ENCODE measurements at regions not wholly inside any gene's neighbourhood (a gene's known extent, or its start where the extent isn't known, plus 50 kb on each side); places are given as distances from the start of the nearest gene placed in this dataset.
"Not testable (repeated sequence)": the region's sequence is repeated elsewhere in the genome, so short reads cannot be mapped to it uniquely, and the experiment has no call there.

DNA sequence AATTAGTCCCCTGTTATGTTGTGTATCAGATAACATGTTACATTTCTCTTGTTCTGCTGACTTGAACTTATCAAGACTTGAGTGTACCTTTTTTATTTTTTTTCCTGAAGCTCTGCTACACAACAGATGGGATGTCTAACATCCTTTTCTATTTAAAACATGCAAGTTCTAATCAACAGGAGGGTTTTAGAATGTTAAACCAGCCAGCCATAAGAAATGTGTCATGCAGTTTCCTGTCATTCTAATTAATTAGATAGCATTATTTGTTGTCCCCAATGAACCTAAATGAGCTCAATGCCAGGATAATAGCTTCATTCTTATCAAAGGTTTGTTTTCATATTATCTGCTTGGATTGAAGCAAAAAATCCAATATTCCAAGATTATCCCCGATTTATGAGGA, 958.2 kb downstream of the PCDH7 start:
- no peak for DNase-seq

DNA sequence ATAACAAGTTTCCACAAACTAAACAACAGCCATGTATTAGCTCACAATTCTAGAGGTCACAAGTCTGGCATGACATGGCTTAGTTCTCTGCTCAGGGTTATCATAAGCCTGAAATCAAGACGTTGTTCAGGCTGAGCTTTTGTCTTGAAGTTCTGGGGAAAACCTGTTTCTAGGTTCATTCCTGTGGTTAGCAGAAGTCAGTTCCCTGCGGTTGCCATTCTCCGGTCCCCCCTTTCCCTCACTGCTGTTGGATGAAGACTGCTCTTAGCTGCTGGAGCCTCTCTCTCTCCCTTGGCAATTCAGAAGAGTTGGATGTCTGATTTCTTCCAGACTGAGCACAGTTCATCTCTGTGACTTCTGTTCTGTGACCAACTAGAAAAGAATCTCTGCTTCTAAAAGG, 962.6 kb downstream of the PCDH7 start:
- DNase-seq: peak; percentile 59

DNA sequence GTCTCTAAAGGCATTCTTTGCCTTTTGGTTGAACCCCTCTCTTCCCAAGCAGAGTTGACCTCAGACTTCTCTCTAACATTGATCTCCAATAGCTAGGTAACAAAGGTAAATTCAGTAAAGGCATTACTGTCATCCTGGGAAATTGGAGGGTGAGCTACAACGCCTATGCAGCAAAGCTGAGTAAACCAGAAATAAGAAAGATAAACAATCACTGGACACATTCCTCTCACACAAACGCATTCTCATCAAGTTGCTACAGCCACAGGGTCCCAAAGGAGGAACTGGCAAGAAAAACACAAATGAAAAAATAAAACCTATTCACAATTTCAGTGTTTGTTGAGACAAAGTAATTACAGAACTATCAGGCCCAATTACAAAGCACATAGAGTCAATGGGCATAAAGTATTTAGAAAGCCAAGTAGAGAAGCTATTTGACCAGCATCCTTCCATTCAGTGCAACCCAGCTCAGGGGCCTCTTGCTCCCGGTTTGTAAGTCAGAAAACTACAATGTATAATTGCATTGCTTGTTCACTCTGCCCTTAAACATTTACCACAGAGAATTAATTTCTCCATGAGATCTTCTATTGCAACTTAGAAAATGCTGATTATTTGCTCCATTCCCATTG, 967.7 kb downstream of the PCDH7 start:
- DNase-seq: no peak

DNA sequence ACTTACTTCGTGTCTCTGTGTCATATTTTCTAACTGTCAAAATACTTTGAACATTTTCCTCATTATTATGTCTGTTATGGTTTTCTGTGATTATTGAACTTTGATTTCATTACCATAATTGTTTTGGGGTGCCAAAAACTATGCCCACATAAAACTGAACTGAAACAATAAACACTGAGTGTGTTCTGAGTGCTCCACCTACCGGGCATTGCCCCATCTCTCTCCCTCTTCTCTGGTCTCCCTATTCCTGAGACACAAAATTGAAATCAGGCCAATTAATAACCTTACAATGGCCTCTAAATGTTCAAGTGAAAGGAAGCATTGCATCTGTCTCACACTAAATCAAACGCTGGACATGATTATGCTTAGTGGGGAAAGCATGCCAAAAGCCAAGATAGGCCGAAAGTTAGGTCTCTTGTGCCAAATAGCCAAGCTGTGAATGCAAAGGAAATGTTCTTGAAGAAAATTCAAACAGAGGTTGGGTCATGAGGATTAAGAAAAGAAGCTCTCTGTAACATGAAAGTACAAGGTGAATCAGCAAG, 972.3 kb downstream of the PCDH7 start:
- DNase-seq: no peak

DNA sequence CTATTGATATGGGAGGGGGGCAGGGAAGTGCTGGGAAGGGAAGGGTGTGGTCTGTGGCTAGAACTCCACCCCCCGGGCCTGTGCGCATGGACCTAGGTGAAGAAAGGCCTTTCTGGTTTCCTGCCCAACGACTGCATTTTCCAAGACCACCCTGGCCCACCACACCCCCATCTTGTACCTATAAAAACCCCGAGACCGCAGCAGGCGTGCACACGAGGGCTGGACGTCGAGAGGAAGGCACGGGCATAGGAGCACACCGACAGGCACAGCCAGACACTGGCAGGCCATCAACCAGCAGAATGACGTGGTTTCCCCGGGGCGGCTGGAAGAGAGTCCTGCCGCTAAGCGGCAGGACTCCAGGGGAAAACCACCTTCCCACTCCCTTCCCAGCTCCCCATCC, 981.1 kb downstream of the PCDH7 start:
- DNase-seq: no peak

DNA sequence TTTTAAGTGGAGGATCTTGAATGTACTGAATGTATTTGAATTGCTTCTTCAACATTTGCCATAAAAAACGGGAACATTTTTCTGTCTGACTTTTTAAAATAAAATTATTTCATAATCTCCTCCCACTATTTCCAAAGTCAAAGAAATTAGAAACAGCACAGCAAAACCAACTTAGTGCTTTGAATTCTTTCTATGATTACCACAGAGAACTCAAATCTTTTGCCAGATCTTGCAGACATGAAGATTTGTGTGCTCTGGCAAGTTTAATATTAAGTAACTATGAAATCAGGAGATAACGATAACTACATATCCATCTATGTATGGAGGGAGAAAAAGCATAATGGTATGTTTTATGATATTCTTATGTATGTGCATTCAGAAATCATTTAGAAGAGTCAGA, 982.2 kb downstream of the PCDH7 start:
- DNase-seq: no peak

DNA sequence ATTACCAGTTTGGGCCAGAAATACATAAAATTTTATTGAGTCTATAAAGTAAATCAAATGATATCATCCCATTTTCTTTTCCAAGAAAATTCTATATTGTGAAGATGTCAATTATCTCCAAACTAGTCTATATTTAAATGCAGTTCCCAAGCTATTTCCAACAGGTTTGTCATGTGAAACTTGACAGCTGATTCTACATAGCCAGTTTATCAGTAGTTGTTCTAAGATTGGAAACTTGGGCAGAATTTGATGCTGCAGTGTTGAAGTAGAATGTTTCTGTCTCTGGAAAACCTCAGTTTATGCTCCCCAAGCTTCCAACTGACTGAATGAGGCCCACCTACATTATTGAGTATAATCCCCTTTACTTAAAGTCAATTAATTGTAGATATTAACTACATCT, 994.1 kb downstream of the PCDH7 start:
- no peak for DNase-seq

DNA sequence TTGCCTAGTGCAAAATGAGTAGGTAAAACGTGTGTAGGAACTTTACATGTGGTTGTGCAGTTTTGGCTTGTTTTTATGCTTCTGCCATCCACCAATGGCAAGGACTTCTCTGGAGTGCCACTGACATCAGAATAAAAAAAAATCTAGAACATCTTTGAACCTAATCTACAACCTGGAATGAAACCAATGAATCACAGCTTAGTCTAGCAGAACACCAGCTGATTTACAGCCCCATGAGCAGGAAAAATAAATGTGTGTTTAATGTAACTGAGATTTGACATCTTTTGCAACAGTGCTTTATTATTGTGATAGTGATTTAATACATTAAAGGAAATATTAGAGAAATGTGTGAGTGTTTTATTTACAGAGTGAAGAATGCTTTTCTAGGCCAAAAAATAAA, 995.1 kb downstream of the PCDH7 start:
- no peak for DNase-seq

DNA sequence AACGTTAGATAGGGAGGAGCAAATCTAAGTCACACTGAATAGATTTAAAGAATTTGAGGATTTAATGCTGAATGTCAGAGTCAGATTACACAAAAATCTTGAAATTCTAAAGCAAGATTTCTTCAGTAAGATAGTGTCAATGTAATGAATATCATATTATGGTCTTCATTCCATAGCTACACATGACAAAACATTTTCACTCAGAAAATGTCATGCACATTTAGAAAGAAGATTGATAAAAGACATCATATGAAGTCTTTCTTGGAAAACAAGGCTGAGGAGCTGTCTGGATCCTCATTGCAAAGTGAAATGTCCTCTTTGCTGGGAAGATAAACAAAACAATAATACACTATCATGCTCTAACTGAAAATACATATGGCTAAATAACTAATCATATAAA, 1006.9 kb downstream of the PCDH7 start:
- DNase-seq: no peak

DNA sequence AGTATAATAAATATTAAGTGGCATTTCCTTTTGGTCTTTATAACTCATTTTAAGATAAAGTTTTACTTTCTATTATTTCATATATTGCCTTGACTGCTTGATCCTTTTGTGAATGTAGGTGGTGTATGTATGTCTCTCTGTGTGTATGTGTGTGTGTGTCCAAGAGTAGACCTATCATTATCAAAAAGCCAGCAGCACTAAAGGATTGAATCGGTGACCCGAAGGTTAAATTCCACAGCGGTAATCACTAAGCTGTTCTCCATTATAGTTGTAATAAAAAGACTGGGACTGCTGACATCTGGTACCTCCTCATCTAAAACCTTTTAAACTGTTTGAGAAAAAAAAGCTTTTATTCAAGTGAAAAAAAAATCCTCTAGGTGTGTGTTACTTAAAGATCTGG, 1014.8 kb downstream of the PCDH7 start:
- DNase-seq: no peak

DNA sequence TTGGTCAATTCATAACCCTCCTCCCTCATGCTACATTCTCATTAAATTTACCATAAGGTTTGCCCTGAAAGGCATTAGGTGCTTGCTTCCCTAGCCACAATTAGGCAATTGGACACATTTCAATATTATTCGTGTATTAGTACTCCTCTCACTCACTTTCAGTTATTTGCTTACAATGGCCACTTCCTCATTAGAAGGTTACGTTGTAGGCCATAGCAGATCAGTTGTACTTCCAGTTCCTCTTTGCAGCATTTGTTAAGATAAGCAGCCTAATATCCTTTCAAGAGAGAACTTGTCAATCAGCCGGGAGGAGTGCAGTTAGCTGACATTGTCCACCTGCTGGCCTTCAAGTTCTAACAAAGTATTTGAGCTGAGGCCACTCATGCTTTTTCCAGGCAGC, 1017.2 kb downstream of the PCDH7 start:
- DNase-seq: no peak

DNA sequence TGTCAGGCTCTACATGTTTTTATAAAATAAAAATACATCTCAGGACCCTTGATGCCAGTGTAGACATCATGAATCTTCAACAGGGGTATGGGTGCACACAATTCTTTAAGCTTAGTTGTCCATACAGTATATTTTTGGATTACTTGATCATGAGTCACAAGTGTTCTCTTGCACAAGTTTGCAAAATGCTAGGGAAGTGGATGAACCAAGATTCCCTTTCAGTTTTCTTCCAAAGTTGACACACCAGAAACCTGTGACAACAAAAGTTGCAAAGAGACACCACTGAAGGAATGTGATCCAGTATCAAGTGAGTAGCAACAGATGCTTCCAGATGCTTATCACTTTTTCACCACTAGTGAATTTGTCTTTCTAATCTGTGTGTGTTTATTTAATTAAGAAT, 1021.2 kb downstream of the PCDH7 start:
- DNase-seq: no peak

DNA sequence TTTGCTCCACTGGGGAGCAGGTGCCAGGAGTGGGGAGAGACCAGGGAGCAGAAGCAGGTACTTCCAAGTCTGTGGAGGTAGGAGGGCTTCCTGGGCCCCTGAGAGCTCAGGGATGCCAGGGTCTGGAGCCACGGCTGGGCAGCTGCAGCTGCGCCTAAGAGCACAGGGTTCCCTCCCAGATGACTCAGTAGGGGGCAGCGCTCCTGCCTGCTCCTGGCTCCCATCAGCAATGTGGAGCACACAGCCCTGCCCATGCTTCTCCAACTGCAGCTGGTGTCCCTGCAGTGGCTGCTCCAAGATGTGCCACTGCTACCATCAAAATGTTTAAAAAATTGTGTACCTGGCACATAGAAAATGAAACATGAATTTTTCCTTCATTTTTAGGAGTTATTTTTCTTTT, 1028.2 kb downstream of the PCDH7 start:
- no peak for DNase-seq

DNA sequence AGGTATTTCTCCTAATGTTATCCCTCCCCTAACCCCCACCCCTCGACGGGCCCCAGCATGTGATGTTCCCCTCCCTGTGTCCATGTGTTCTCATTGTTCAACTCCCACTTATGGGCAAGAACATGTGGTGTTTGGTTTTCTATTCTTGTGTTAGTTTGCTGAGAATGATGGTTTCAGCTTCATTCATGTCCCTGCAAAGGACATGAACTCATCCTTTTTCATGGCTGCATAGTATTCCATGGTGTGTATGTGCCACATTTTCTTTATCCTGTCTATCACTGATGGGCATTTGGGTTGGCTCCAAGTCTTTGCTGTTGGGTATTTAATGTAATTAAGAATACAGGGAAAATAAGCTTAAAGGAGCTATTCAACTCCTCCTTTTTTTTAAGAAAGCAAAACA, 1030.4 kb downstream of the PCDH7 start:
- DNase-seq: not testable (repeated sequence)

DNA sequence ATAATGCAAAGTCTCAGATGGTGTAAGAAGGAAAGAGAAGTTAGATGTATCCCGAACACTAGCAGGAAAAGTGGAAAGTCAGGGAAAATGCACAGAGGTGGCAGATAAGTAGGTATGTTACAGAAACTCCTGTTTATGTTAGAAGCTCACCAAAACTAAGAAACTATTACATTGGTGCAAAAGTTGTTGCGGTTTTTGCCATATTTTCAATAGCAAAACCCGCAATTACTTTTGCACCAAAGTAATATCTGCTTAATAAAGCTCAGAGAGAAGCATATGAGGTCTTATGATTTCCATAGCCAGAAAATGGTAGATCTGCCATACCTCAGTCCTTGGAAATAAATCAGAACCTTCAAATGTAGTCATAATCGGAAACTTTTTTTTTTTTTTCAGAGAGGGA, 1035.6 kb downstream of the PCDH7 start:
- no peak for DNase-seq

DNA sequence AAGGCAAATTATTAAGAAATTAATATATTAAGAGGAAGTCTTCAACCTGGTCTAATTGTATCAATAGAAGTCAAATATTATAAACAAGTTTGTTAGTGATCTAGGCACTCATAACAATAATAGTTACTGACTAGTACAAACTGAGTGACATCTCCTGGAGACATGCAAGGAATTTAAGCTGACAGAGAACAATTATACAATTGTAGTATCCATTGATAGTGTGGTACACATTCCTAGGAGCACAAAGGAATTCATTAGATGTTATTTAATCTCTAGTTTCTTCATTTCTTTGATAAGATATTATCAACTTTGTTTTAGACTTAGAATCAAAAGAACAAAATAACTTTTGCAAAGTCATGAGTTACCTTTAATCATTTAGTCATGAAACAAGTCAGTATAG, 1048.6 kb downstream of the PCDH7 start:
- DNase-seq: no peak

DNA sequence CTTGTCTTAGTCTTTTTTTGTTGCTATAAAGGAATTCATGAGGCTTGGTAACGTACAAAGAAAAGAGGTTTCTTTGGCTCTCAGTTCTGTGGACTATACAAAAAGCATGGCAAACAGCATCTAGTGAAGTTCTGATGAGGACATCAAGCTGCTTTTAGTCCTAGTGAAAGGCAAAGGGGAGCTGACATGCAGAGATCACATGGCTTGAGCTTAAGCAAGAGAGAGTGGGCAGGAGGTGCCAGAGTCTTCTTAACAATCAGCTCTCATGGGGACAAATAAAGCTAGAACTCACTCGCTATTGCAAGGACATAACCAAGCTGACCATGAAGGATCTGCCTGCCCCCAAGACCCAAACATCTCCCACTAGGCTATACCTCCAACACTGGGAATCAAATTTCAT, 1063.1 kb downstream of the PCDH7 start:
- DNase-seq: no peak

DNA sequence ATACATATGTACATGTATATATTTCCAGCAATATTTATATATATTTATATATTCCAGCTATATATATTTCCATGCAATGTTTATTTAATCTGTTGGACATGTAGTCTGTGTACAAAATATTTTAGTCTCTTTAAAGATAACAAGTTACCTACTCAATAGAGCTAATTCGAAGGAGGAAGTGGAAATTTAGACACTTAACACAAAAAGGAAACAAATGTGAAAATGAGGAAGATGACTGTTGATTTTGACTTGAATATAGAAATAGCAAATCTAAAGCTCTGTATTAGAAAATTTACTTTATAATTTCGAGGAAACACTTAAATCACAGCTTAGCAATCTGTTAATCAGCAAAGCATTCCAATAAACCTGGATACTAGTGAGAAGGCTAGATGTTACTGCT, 1064.4 kb downstream of the PCDH7 start:
- DNase-seq: no peak

DNA sequence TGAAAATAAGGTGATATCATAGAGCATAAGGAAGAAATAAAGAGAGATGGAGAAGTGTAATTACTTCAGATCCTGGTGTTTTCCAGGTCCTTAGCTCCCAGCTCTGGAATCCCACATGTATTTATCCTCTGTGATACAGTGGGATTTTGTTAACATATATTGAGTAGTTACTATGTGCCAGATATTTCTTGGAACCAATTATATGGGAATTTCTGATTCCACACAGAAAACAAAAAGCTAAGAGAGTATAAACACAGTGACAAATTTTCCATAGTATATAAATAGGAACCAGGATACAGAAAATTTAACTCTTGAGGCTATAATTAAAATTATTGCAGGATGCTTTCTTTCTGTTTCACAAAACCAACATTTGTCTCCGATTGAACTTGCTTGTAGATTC, 1067.5 kb downstream of the PCDH7 start:
- no peak for DNase-seq

DNA sequence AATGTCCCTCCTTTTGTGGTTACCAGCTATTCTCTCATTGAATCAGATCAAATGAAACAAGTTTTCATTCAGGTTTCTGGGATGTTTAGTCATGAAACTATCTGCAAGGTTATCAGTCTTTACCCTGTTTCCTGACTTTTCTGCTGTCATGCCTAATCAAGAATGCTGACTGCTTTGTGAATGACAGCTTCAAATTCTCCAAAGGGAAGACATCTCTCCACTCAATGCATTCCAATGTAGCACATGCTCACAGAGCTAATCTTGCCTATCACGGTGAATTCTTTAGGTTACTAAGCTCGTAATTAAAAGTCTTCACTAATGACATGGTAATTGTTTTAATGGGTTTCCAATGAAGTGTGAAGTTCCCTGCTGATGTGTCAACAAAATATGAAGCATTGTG, 1068.5 kb downstream of the PCDH7 start:
- DNase-seq: no peak

DNA sequence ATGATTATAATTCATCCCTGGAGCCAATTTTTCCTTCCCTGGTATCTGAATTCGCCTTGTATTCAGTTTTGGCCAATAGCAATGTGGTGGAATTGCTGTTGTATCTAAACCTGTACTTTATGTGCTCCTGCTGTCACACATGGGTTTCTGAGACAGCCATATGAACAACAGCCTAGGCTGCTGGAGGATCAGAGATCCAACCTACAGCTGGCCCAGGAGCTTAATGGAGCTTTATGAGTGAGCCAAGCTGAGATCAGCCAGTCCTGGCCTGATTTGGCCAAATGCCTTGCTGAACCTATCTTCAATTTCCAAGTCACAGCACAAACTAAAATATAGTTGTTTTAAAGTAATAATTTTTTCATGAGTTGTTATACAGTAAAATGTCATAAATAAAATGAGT, 1071.5 kb downstream of the PCDH7 start:
- DNase-seq: no peak

DNA sequence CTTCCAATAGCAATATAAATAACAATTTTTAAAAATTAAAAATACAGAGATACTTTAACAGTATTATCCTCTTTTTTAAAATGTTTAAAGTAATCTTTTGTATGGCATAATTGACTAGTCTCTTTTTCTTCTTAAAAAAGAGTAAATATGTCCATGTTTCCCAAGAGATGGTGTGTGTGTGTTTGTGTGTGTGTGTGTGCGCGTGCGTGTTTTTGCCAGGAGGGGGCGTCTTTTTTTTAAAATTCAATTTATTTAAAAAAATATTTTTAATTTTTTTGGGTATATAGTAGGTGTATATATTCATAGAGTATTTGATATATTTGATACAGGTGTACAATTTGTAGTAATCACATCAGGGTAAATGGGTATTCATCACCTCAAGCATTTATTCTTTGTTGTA, 1073.7 kb downstream of the PCDH7 start:
- DNase-seq: no peak

DNA sequence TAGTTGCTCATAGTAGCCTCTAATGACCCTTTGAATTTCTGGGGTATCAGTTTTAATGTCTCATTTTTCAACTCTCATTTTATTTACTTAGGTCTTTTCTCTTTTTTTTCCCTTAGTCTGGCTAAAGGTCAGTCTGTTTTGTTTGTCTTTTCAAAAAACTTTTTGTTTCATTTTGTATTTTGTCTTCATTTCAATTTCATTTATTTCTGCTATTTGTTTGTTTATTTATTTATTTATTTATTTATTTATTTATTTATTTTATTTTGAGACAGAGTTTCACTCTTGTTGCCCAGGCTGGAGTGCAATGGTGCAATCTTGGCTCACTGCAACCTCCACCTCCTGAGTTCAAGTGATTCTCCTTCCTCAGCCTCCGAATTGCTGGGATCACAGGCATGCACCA, 1076.9 kb downstream of the PCDH7 start:
- not testable (repeated sequence) for DNase-seq

DNA sequence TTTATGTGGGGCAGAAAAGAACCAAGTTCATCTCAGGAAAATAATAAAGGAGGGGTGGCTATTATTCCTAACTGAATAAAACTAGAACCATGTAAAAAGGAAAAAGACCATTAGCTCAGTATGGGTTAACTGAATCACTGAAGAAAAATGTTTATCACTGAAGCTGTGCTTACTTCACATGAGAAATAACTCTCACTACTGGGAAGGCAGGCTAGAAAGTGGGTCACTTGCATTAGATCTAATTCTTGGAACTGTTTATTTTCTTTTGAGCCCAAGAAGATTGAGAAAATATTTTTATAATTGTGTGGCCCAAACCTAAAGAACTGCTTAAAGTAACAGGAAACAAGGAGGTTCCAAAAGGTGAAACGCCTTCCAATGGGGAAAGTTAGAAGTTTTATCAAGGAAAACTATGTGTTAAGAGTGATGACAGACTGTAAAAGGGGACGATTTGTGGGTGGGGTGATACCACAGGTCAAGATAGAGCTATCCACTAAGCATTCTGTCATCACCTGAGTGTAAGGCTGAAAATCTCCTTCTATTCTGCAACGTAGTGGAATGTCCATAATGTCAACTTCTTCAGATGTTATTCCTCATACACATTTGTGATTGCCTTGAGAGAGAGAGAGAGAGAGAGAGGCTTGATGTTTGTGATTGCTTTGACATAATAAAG, 1083.5 kb downstream of the PCDH7 start:
- DNase-seq: no peak

DNA sequence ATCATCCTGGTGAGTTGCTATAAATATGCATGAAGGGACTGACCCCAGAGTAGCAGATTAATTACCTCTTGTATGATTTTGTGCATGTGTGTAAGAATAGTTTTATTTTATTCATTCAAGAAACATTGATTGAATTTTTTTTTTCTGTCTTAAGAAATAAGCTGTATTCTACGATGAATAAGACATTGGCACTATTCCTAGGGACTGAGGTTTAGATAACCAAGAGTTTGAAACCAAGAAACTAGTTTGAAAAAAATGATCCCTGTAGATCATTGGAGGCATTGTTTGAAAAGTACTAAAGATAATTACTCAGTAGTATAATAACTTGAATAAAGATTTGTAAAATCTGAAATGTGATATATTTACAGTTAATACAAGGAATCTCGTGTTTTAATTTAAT, 1086.9 kb downstream of the PCDH7 start:
- no peak for DNase-seq

Measured in islet precursor cell (in vitro differentiated cells).